Activated T-helper 1 cell treated with anti-CD3 and anti-CD28 coated beads, Interleukin-12 subunit alpha, Interleukin-12 subunit beta, Interleukin-2, Interleukin-4 antibody, amounts not matched to agents 30 ng/mL and 10 ng/mL and 1 ng/mL, durations not matched to agents 14 hours and 24 hours and 36 hours (primary cell): ENCODE measurements at regions not wholly inside any gene's neighbourhood (a gene's known extent, or its start where the extent isn't known, plus 50 kb on each side); places are given as distances from the start of the nearest gene placed in this dataset.

Experiments
- DNase-seq: peaks from one replicate; pipeline ENCODE4 v3.0.0; 2021; ENCODE audit warnings: low spot score
- H3K27ac Mint-ChIP-seq: one replicate; pipeline ENCODE4 v1.8.0; 2021; ENCODE audit warnings: mild to moderate bottlenecking, mixed read lengths
- H3K27me3 Mint-ChIP-seq: one replicate; pipeline ENCODE4 v1.8.0; 2022; ENCODE audit warnings: mild to moderate bottlenecking, moderate library complexity, mixed read lengths; ENCODE audit not compliant: insufficient read depth
- H3K36me3 Mint-ChIP-seq: one replicate; pipeline ENCODE4 v1.8.0; 2021; ENCODE audit warnings: low read depth, mixed read lengths
- H3K4me1 Mint-ChIP-seq: one replicate; pipeline ENCODE4 v1.8.0; 2021; ENCODE audit warnings: low read depth, mixed read lengths
- H3K4me3 Mint-ChIP-seq: one replicate; pipeline ENCODE4 v1.8.0; 2021; ENCODE audit warnings: mild to moderate bottlenecking, moderate library complexity, mixed read lengths
- H3K9me3 Mint-ChIP-seq: one replicate; pipeline ENCODE4 v1.8.0; 2021; ENCODE audit warnings: mixed read lengths
- intact Hi-C: fragments of 100-400 bp; cut with micrococcal nuclease; formaldehyde crosslinking; loops from one replicate; pipeline ENCODE4 v1.15.1; 2024

- H3K36me3 Mint-ChIP-seq, result no peaks in the 10 kb centered on the region
- no peak overlapping the region for H3K27ac Mint-ChIP-seq
- H3K4me1 Mint-ChIP-seq, result no peaks in the 10 kb centered on the region
- no peaks in the 10 kb centered on the region for H3K27me3 Mint-ChIP-seq
- no peak overlapping the region for H3K4me3 Mint-ChIP-seq
- intact Hi-C loops, result no loop called here
- no peak for DNase-seq
- no peaks in the 10 kb centered on the region for H3K9me3 Mint-ChIP-seq
These were observed 537.6 kb downstream of the BRD1 start for GRCh38 chr22:49289822-49290679.

GRCh38 chr22:49286181-49286760 is 541.4 kb downstream of the BRD1 start:
- Mint-ChIP-seq H3K27me3 (no peaks in the 10 kb centered on the region), H3K4me3 (no peak overlapping the region), H3K4me1 (no peaks in the 10 kb centered on the region), H3K36me3 (no peaks in the 10 kb centered on the region), H3K27ac (no peak overlapping the region), H3K9me3 (no peaks in the 10 kb centered on the region)
- intact Hi-C loops, result no loop called here
- no peak for DNase-seq

- Mint-ChIP-seq H3K4me1 (no peaks in the 10 kb centered on the region), H3K27ac (no peak overlapping the region), H3K9me3 (no peaks in the 10 kb centered on the region), H3K4me3 (no peak overlapping the region), H3K27me3 (peaks cover 4% of the 10 kb centered on the region), H3K36me3 (no peaks in the 10 kb centered on the region)
- intact Hi-C loops, result no loop called here
- no peak for DNase-seq
These were observed 542.7 kb downstream of the BRD1 start for GRCh38 chr22:49284931-49285330.

- Mint-ChIP-seq H3K36me3 (no peaks in the 10 kb centered on the region), H3K9me3 (no peaks in the 10 kb centered on the region), H3K27ac (no peak overlapping the region), H3K4me3 (no peak overlapping the region), H3K27me3 (peaks cover 4% of the 10 kb centered on the region), H3K4me1 (no peaks in the 10 kb centered on the region)
- DNase-seq, result no peak
- intact Hi-C loops, result no loop called here
These were observed 543.5 kb downstream of the BRD1 start for GRCh38 chr22:49284056-49284784.

GRCh38 chr22:49282596-49282995 is 545.1 kb downstream of the BRD1 start:
- DNase-seq, result no peak
- no peaks in the 10 kb centered on the region for H3K9me3 Mint-ChIP-seq
- no peak overlapping the region for H3K27ac Mint-ChIP-seq

GRCh38 chr22:49281467-49282340 is 546.0 kb downstream of the BRD1 start:
- no peak overlapping the region for H3K27ac Mint-ChIP-seq
- no peak overlapping the region for H3K4me3 Mint-ChIP-seq
- peaks cover 4% of the 10 kb centered on the region for H3K27me3 Mint-ChIP-seq
- no peak for DNase-seq
- intact Hi-C loops, result no loop called here
- H3K9me3 Mint-ChIP-seq, result no peaks in the 10 kb centered on the region
- no peaks in the 10 kb centered on the region for H3K4me1 Mint-ChIP-seq
- no peaks in the 10 kb centered on the region for H3K36me3 Mint-ChIP-seq

More at GRCh38 chr22:49282596-49282995, 545.1 kb downstream of the BRD1 start:
- H3K4me1 Mint-ChIP-seq, result no peaks in the 10 kb centered on the region
- H3K27me3 Mint-ChIP-seq, result peaks cover 4% of the 10 kb centered on the region
- no peaks in the 10 kb centered on the region for H3K36me3 Mint-ChIP-seq
- intact Hi-C loops, result no loop called here
- no peak overlapping the region for H3K4me3 Mint-ChIP-seq

GRCh38 chr22:49278340-49278739 is 549.3 kb downstream of the BRD1 start:
- no peak overlapping the region for H3K4me3 Mint-ChIP-seq
- no peaks in the 10 kb centered on the region for H3K4me1 Mint-ChIP-seq
- H3K9me3 Mint-ChIP-seq, result no peaks in the 10 kb centered on the region
- DNase-seq, result no peak
- no peaks in the 10 kb centered on the region for H3K36me3 Mint-ChIP-seq
- H3K27me3 Mint-ChIP-seq, result peaks cover 4% of the 10 kb centered on the region
- H3K27ac Mint-ChIP-seq, result no peak overlapping the region
- intact Hi-C loops, result no loop called here

- no peak overlapping the region for H3K27ac Mint-ChIP-seq
- intact Hi-C loops, result no loop called here
- peaks cover 4% of the 10 kb centered on the region for H3K27me3 Mint-ChIP-seq
- H3K9me3 Mint-ChIP-seq, result no peaks in the 10 kb centered on the region
- H3K4me3 Mint-ChIP-seq, result no peak overlapping the region
- no peaks in the 10 kb centered on the region for H3K4me1 Mint-ChIP-seq
- H3K36me3 Mint-ChIP-seq, result no peaks in the 10 kb centered on the region
- no peak for DNase-seq
These were observed 551.1 kb downstream of the BRD1 start for GRCh38 chr22:49276567-49276966.

GRCh38 chr22:49274754-49275380 is 552.8 kb downstream of the BRD1 start:
- Mint-ChIP-seq H3K27me3 (no peaks in the 10 kb centered on the region), H3K36me3 (no peaks in the 10 kb centered on the region), H3K4me1 (no peaks in the 10 kb centered on the region), H3K9me3 (no peaks in the 10 kb centered on the region), H3K27ac (no peak overlapping the region), H3K4me3 (no peak overlapping the region)
- DNase-seq, result no peak
- intact Hi-C loops, result no loop called here

- no peaks in the 10 kb centered on the region for H3K36me3 Mint-ChIP-seq
- H3K4me1 Mint-ChIP-seq, result no peaks in the 10 kb centered on the region
- no peak for DNase-seq
- no peaks in the 10 kb centered on the region for H3K9me3 Mint-ChIP-seq
- no peak overlapping the region for H3K4me3 Mint-ChIP-seq
- intact Hi-C loops, result no loop called here
- H3K27me3 Mint-ChIP-seq, result peaks cover 4% of the 10 kb centered on the region
- H3K27ac Mint-ChIP-seq, result no peak overlapping the region
These were observed 555.0 kb downstream of the BRD1 start for GRCh38 chr22:49272546-49273125.

- Mint-ChIP-seq H3K4me3 (no peak overlapping the region), H3K27me3 (peaks cover 4% of the 10 kb centered on the region), H3K27ac (no peak overlapping the region), H3K4me1 (no peaks in the 10 kb centered on the region), H3K9me3 (no peaks in the 10 kb centered on the region), H3K36me3 (no peaks in the 10 kb centered on the region)
- intact Hi-C loops, result no loop called here
- DNase-seq, result no peak
These were observed 555.8 kb downstream of the BRD1 start for GRCh38 chr22:49271831-49272230.

- H3K36me3 Mint-ChIP-seq, result no peaks in the 10 kb centered on the region
- intact Hi-C loops, result no loop called here
- no peaks in the 10 kb centered on the region for H3K4me1 Mint-ChIP-seq
- H3K27ac Mint-ChIP-seq, result no peak overlapping the region
- no peaks in the 10 kb centered on the region for H3K9me3 Mint-ChIP-seq
- H3K4me3 Mint-ChIP-seq, result no peak overlapping the region
- DNase-seq, result no peak
- peaks cover 7% of the 10 kb centered on the region for H3K27me3 Mint-ChIP-seq
These were observed 556.3 kb downstream of the BRD1 start for GRCh38 chr22:49271369-49271727.
